ENCODE measurements at regions not wholly inside any gene's neighbourhood (a gene's known extent, or its start where the extent isn't known, plus 50 kb on each side); places are given as distances from the start of the nearest gene placed in this dataset.

GRCh38 chr9:78778861-78779374 is 482.0 kb downstream of the PSAT1 start:
- TF ChIP-seq CTCF (IDR thresholded peaks at IDR 0.05): no peak
- no peak for TF ChIP-seq EZH2phosphoT487 (IDR thresholded peaks at IDR 0.05)
